NT2/D1 (cell line): ENCODE measurements at regions not wholly inside any gene's neighbourhood (a gene's known extent, or its start where the extent isn't known, plus 50 kb on each side); places are given as distances from the start of the nearest gene placed in this dataset.

ENCODE experiments used
- SUZ12 ChIP-seq: IDR thresholded peaks from 2 replicates; pipeline ENCODE4 v1.6.1; 2011; ENCODE audit not compliant: insufficient read length, insufficient read depth; ENCODE audit errors: extremely low read depth
- YY1 ChIP-seq: IDR thresholded peaks from 2 replicates; pipeline ENCODE4 v1.6.1; 2011; ENCODE audit not compliant: insufficient read length, insufficient read depth
- ZNF274 ChIP-seq: IDR thresholded peaks from 2 replicates; pipeline ENCODE4 v1.6.1; 2011; ENCODE audit warnings: mild to moderate bottlenecking, low read depth, low read length

GRCh38 chr11:37926772-37927171 lies 1328.7 kb upstream of the RAG2 start:
- TF ChIP-seq ZNF274: no peak
- TF ChIP-seq YY1: no peak
- no peak for TF ChIP-seq SUZ12
